Activated T-helper 2 cell treated with anti-CD3 and anti-CD28 coated beads, Interferon-gamma antibody, Interleukin-2, Interleukin-4, amounts not matched to agents 10 μg/mL and 5 μg/mL and 100 μg/mL, durations not matched to agents 14 hours and 24 hours and 36 hours (primary cell): ENCODE measurements at regions not wholly inside any gene's neighbourhood (a gene's known extent, or its start where the extent isn't known, plus 50 kb on each side); places are given as distances from the start of the nearest gene placed in this dataset.

Source experiments
- DNase-seq: peaks from one replicate; pipeline ENCODE4 v3.0.0; 2021; ENCODE audit warnings: low spot score
- H3K27ac Mint-ChIP-seq: one replicate; pipeline ENCODE4 v1.8.0; 2021; ENCODE audit warnings: mixed read lengths
- H3K27me3 Mint-ChIP-seq: one replicate; pipeline ENCODE4 v1.8.0; 2021; ENCODE audit warnings: low read depth, mixed read lengths
- H3K36me3 Mint-ChIP-seq: one replicate; pipeline ENCODE4 v1.8.0; 2021; ENCODE audit warnings: low read depth, mixed read lengths
- H3K4me1 Mint-ChIP-seq: one replicate; pipeline ENCODE4 v1.8.0; 2021; ENCODE audit warnings: low read depth, mixed read lengths
- H3K4me3 Mint-ChIP-seq: one replicate; pipeline ENCODE4 v1.8.0; 2021; ENCODE audit warnings: low read depth, mild to moderate bottlenecking, moderate library complexity, mixed read lengths
- H3K9me3 Mint-ChIP-seq: one replicate; pipeline ENCODE4 v1.8.0; 2021; ENCODE audit warnings: mixed read lengths
- intact Hi-C: fragments of 100-400 bp; cut with micrococcal nuclease; formaldehyde crosslinking; loops from one replicate; pipeline ENCODE4 v1.15.1; 2023

DNA sequence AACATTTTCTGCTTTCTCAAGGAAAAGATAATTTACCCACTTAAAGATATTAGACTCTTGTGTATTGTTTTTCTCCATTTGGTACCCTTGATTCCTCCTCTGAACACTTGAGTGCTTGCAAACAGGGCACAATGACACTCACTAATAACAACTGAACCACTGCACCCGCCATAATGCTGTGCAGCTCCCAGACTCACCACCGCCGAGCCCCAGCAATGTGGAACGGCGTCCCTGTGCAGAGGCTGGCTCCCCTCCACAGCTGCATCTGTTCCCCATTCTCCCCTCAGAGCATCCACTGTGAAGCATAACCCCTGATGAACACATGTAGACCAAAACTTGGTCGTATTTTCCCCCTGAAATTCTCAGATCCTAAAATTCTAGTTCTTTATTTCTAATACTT is 276.2 kb upstream of the PLSCR5 start:
- H3K4me3 Mint-ChIP-seq: no peak overlapping the region
- intact Hi-C loops: no loop called here
- peaks cover 8% of the 10 kb centered on the region for H3K9me3 Mint-ChIP-seq
- H3K4me1 Mint-ChIP-seq: no peaks in the 10 kb centered on the region
- DNase-seq: no peak
- H3K36me3 Mint-ChIP-seq: no peaks in the 10 kb centered on the region
- H3K27ac Mint-ChIP-seq: no peak overlapping the region
- no peaks in the 10 kb centered on the region for H3K27me3 Mint-ChIP-seq

GRCh38 chr3:146873748-146874147 is 268.6 kb upstream of the PLSCR5 start:
- Mint-ChIP-seq H3K9me3 (peaks cover 37% of the 10 kb centered on the region), H3K4me3 (no peak overlapping the region)

GRCh38 chr3:146865175-146865755 is 260.1 kb upstream of the PLSCR5 start:
- H3K4me3 Mint-ChIP-seq: no peak overlapping the region
- H3K36me3 Mint-ChIP-seq: no peaks in the 10 kb centered on the region
- H3K27me3 Mint-ChIP-seq: no peaks in the 10 kb centered on the region
- intact Hi-C loops: no loop called here
- no peak for DNase-seq
- H3K9me3 Mint-ChIP-seq: peaks cover 4% of the 10 kb centered on the region
- no peaks in the 10 kb centered on the region for H3K4me1 Mint-ChIP-seq
- no peak overlapping the region for H3K27ac Mint-ChIP-seq

More at GRCh38 chr3:146873748-146874147, 268.6 kb upstream of the PLSCR5 start:
- Mint-ChIP-seq H3K27me3 (no peaks in the 10 kb centered on the region), H3K36me3 (no peaks in the 10 kb centered on the region), H3K27ac (no peak overlapping the region), H3K4me1 (no peaks in the 10 kb centered on the region)
- intact Hi-C loops: no loop called here
- DNase-seq: no peak

- H3K27me3 Mint-ChIP-seq: no peaks in the 10 kb centered on the region
- no peak overlapping the region for H3K4me3 Mint-ChIP-seq
- no peaks in the 10 kb centered on the region for H3K36me3 Mint-ChIP-seq
- intact Hi-C loops: no loop called here
- peaks cover 3% of the 10 kb centered on the region for H3K9me3 Mint-ChIP-seq
- H3K27ac Mint-ChIP-seq: no peak overlapping the region
- no peaks in the 10 kb centered on the region for H3K4me1 Mint-ChIP-seq
- no peak for DNase-seq
Observed at GRCh38 chr3:146861262-146861661, 256.1 kb upstream of the PLSCR5 start.

GRCh38 chr3:146854523-146854922 is 249.4 kb upstream of the PLSCR5 start:
- Mint-ChIP-seq H3K4me3 (no peak overlapping the region), H3K27me3 (no peaks in the 10 kb centered on the region), H3K4me1 (no peaks in the 10 kb centered on the region), H3K27ac (no peak overlapping the region), H3K36me3 (no peaks in the 10 kb centered on the region), H3K9me3 (peaks cover 8% of the 10 kb centered on the region)
- intact Hi-C loops: no loop called here
- DNase-seq: no peak

GRCh38 chr3:146851665-146852064 is 246.5 kb upstream of the PLSCR5 start:
- Mint-ChIP-seq H3K27me3 (no peaks in the 10 kb centered on the region), H3K9me3 (peaks cover 5% of the 10 kb centered on the region), H3K4me1 (no peaks in the 10 kb centered on the region), H3K27ac (no peak overlapping the region), H3K36me3 (no peaks in the 10 kb centered on the region), H3K4me3 (no peak overlapping the region)
- no peak for DNase-seq
- intact Hi-C loops: no loop called here

DNA sequence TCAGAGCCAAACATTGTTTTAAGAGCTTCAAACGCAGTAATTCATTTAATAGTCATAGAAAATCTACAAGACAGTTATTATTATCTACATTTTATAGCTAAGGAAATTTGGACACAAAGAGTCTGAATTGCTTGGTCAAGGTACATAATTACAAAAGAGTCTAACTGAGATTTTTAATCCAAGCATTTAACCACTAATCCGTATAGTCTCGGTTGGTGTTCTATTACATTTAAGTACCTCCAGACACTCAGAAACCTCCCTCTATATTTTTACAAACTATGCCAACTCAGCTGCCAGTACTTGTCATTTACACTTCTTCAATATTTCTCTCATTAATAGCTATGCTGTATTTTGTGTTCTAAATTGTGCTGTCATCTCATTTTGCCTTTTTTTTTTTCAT is 240.2 kb upstream of the PLSCR5 start:
- Mint-ChIP-seq H3K4me1 (no peaks in the 10 kb centered on the region), H3K27ac (no peak overlapping the region), H3K9me3 (peaks cover 3% of the 10 kb centered on the region), H3K36me3 (no peaks in the 10 kb centered on the region), H3K4me3 (no peak overlapping the region), H3K27me3 (no peaks in the 10 kb centered on the region)
- DNase-seq: no peak
- intact Hi-C loops: no loop called here

DNA sequence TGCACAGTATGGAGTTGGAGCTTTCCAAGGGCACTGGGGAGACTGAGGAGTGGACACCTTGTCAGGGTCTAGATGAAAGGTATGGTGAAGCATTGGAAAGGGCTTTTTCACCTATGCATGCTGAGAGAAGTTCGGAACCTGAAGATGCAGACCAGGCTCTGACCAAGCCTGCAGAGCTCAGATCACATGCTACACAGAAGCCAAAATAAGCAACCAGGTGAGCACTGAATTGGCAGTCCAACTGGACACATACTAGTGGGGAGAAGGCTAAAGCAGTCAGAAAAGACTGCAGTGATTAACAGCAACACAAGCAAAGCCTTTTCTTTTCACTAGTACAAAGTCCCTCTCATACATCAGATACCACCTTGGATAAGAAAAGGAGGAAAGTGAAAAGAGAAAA is 238.3 kb upstream of the PLSCR5 start:
- intact Hi-C loops: no loop called here
- Mint-ChIP-seq H3K4me3 (no peak overlapping the region), H3K27me3 (no peaks in the 10 kb centered on the region), H3K36me3 (no peaks in the 10 kb centered on the region), H3K4me1 (no peaks in the 10 kb centered on the region), H3K9me3 (peaks cover 3% of the 10 kb centered on the region), H3K27ac (no peak overlapping the region)
- DNase-seq: no peak

DNA sequence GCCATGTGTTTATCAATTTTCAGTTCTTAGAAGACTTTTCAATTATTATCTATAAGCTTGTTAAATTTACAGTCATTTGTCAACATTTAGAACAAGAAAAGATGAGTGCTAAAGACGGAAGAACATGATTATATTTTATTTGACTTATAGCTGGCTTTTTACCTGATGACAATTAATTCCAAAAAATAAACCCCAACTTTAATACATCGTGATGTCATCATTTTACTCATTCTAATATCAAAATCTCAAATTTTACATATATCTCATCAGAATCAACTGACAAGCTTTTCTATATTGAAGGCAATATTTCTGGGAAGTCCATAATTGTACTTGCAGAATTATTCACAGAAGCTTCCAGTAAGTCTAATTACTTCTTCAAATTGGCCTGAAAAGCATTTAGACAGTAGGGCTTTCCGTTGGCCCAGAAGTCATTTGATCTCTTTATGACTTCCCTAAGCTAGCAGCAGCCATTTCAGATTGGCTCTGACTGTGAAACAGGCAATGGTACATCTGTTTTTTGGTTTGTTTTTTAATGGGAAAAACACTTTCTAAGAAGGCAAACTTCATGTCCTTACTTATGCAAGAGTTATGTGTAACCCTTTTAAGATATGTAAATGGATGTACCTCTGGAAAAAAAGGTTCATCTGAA is 234.7 kb upstream of the PLSCR5 start:
- no peaks in the 10 kb centered on the region for H3K4me1 Mint-ChIP-seq
- H3K4me3 Mint-ChIP-seq: no peak overlapping the region
- no peak for DNase-seq
- H3K27ac Mint-ChIP-seq: no peak overlapping the region
- H3K9me3 Mint-ChIP-seq: no peaks in the 10 kb centered on the region
- H3K27me3 Mint-ChIP-seq: no peaks in the 10 kb centered on the region
- intact Hi-C loops: no loop called here
- H3K36me3 Mint-ChIP-seq: no peaks in the 10 kb centered on the region

- no peak for DNase-seq
- no peak overlapping the region for H3K27ac Mint-ChIP-seq
- no peaks in the 10 kb centered on the region for H3K27me3 Mint-ChIP-seq
- no peaks in the 10 kb centered on the region for H3K9me3 Mint-ChIP-seq
- H3K36me3 Mint-ChIP-seq: no peaks in the 10 kb centered on the region
- no peak overlapping the region for H3K4me3 Mint-ChIP-seq
- intact Hi-C loops: no loop called here
- no peaks in the 10 kb centered on the region for H3K4me1 Mint-ChIP-seq
Observed at GRCh38 chr3:146838221-146838620, 233.1 kb upstream of the PLSCR5 start.

- Mint-ChIP-seq H3K9me3 (no peaks in the 10 kb centered on the region), H3K27ac (no peak overlapping the region), H3K4me3 (no peak overlapping the region), H3K36me3 (no peaks in the 10 kb centered on the region), H3K27me3 (no peaks in the 10 kb centered on the region), H3K4me1 (no peaks in the 10 kb centered on the region)
- intact Hi-C loops: no loop called here
- no peak for DNase-seq
Observed at GRCh38 chr3:146834917-146835316, 229.8 kb upstream of the PLSCR5 start.

DNA sequence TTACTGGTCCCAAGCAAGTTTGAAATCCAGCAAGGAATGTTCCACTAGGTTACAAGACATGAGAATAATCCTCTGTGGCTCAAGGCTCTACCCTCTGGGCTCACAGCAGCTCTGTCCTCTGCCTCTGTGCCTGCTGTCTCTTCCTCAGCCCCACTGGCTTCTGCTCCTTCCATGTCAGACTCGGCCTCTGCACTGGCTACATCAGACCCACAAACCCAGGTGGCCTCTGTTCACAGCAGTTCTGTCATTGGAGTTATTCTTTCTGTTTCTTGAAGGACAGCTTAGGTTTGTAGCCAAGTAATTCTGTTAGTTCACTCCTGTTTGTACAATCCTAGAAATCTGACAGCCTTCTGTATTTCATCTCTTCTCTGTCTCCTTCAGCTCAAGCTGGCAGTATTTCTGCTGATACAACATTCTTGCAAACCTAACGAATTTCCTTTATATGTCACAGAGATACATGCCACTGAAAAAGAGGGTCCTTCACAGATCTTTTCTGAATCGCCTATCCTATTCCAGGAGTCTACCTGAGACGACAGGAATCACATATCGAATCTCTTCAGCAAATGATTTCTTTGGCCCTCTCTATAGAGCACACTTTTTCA is 227.8 kb upstream of the PLSCR5 start:
- no peak for DNase-seq
- H3K4me1 Mint-ChIP-seq: no peaks in the 10 kb centered on the region
- H3K27me3 Mint-ChIP-seq: no peaks in the 10 kb centered on the region
- intact Hi-C loops: no loop called here
- H3K36me3 Mint-ChIP-seq: no peaks in the 10 kb centered on the region
- no peak overlapping the region for H3K27ac Mint-ChIP-seq
- H3K4me3 Mint-ChIP-seq: no peak overlapping the region
- H3K9me3 Mint-ChIP-seq: no peaks in the 10 kb centered on the region

DNA sequence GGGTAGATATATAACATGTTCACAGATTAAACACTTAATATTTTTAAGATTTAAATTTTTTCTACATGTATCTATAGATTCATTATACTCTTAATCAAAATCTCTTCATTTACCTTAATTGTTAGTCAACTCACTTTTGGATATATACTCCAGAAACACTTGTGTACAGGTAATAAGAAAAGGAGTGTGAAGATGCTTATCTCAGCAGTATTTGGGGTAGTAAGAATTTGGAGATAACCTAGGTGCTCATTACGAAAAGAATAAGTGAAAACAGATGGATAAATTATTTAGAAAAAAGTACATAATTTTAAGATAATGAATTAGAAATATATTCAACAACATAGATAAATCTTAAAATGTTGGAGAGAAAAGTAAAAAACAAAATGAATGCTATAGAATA is 226.5 kb upstream of the PLSCR5 start:
- no peaks in the 10 kb centered on the region for H3K9me3 Mint-ChIP-seq
- no peak for DNase-seq
- no peaks in the 10 kb centered on the region for H3K27me3 Mint-ChIP-seq
- no peak overlapping the region for H3K27ac Mint-ChIP-seq
- H3K4me3 Mint-ChIP-seq: no peak overlapping the region
- intact Hi-C loops: no loop called here
- no peaks in the 10 kb centered on the region for H3K36me3 Mint-ChIP-seq
- no peaks in the 10 kb centered on the region for H3K4me1 Mint-ChIP-seq
